G401 (cell line): ENCODE measurements at regions not wholly inside any gene's neighbourhood (a gene's known extent, or its start where the extent isn't known, plus 50 kb on each side); places are given as distances from the start of the nearest gene placed in this dataset.
"Not testable (repeated sequence)": the region's sequence is repeated elsewhere in the genome, so short reads cannot be mapped to it uniquely, and the experiment has no call there.

Experiments used
- DNase-seq: peaks from one replicate; pipeline ENCODE4 v3.0.0-alpha.2; 2015; ENCODE audit warnings: low spot score
- in situ Hi-C: cut with HindIII; loops from 2 replicates; pipeline ENCODE4 v1.10.0; 2016; ENCODE audit warnings: low sequenced_read_pairs, mixed read lengths

GRCh38 chr14:89098254-89098653, 273.8 kb downstream of the TTC8 start:
- no peak for DNase-seq
- in situ Hi-C loops: no loop called here

GRCh38 chr14:89104171-89104817, 279.8 kb downstream of the TTC8 start:
- in situ Hi-C loops: not testable (repeated sequence)

GRCh38 chr14:89104861-89105260, 280.4 kb downstream of the TTC8 start:
- DNase-seq, in situ Hi-C loops: not testable (repeated sequence)

More at GRCh38 chr14:89104171-89104817, 279.8 kb downstream of the TTC8 start:
- not testable (repeated sequence) for DNase-seq
